ENCODE measurements at regions not wholly inside any gene's neighbourhood (a gene's known extent, or its start where the extent isn't known, plus 50 kb on each side); places are given as distances from the start of the nearest gene placed in this dataset.

DNA sequence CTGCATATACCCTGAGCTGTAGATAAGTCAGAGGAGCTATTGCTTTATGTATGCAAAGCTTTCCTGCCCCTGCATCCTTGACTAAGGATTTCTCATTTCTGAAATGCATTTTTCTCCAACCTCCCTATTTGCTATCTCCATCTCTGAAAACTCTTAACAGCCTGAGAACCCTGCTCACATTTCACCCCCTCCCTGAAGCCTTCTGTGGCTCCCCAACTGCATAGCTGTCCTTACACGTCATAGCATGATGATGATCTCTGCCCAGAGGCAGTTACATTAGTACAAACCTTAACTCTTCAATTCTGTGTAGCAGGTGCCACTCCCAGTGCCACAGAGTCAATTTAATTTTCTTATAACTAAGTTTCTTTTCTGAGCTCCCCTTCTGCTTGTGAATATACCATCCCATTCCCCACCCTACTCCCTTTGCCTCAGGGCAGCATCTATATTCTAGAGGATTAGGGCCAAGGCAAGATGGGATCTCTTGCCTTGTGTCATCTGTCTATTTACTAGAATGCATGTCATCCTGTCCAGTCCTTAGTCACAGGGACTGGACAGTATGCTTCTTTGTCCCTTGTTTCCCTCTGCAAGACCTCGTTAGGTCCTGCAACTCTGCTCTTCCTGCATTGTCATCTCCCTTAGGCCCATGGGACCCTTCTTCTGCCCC is 149.7 kb upstream of the SPRY4 start:
- TF ChIP-seq, protein P1, sequence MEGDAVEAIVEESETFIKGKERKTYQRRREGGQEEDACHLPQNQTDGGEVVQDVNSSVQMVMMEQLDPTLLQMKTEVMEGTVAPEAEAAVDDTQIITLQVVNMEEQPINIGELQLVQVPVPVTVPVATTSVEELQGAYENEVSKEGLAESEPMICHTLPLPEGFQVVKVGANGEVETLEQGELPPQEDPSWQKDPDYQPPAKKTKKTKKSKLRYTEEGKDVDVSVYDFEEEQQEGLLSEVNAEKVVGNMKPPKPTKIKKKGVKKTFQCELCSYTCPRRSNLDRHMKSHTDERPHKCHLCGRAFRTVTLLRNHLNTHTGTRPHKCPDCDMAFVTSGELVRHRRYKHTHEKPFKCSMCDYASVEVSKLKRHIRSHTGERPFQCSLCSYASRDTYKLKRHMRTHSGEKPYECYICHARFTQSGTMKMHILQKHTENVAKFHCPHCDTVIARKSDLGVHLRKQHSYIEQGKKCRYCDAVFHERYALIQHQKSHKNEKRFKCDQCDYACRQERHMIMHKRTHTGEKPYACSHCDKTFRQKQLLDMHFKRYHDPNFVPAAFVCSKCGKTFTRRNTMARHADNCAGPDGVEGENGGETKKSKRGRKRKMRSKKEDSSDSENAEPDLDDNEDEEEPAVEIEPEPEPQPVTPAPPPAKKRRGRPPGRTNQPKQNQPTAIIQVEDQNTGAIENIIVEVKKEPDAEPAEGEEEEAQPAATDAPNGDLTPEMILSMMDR (IDR thresholded peaks at IDR 0.05; ENCODE audit: extremely low read depth, insufficient read depth, missing control alignments) = no peak
- no peak for DNase-seq (ENCODE audit: low spot score)
- in situ Hi-C loops (cut with MboI; ENCODE audit: low pct_unique_long_range_greater_than_20kb, low sequenced_read_pairs, unreplicated experiment) = no loop called here

DNA sequence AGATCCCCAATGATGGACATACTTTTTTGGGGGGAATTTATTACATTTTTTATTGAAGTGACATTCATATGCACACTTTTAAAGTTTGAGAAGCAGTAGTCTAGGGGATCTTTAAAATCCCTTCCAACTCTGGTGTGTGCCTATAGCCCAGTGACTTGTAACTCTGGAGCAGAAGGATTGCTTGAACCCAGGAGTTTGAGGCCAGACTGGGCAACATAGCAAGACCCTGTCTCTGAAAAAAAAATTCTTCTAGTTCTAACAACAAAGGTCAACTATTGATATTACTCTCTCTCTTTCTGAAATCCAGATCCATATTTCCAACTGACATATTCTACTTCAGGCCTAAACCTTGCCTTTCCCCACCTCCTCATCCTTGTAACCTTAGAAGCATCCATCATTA is 148.2 kb upstream of the SPRY4 start:
- TF ChIP-seq, protein P1 (IDR thresholded peaks at IDR 0.05; ENCODE audit: extremely low read depth, insufficient read depth, missing control alignments) = no peak
- in situ Hi-C loops (cut with MboI; ENCODE audit: low pct_unique_long_range_greater_than_20kb, low sequenced_read_pairs, unreplicated experiment) = no loop called here
- no peak for DNase-seq (ENCODE audit: low spot score)

DNA sequence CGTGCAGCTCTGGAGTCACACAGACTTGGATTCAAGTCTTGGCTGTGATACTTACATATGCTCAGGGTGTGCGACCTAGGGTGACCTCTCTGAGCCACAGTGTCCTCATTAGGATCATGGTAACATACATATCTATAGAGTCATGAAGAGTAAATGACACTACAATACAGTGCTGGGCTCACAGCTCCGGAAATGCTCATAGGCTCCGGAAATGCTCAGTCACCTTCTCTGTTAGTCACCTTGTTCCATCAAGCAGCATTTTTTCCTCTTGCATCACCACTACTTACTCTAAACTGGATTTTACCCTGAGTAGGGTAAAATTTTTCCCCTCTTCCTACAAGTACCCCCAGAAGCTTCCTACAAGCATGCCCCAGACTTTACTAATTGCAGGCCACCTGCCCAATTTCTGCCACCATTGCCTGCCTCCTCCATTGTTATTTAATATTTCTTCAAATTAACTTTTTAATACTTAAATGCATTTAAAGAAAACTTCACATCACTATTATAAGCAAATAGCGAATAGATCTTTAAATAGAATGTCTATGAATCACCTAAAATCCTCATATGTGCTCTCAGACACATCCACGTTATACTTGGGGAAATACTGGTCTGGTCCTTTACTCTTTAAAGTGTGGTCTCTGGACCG is 147.6 kb upstream of the SPRY4 start:
- in situ Hi-C loops (cut with MboI; ENCODE audit: low pct_unique_long_range_greater_than_20kb, low sequenced_read_pairs, unreplicated experiment) = no loop called here
- no peak for DNase-seq (ENCODE audit: low spot score)

DNA sequence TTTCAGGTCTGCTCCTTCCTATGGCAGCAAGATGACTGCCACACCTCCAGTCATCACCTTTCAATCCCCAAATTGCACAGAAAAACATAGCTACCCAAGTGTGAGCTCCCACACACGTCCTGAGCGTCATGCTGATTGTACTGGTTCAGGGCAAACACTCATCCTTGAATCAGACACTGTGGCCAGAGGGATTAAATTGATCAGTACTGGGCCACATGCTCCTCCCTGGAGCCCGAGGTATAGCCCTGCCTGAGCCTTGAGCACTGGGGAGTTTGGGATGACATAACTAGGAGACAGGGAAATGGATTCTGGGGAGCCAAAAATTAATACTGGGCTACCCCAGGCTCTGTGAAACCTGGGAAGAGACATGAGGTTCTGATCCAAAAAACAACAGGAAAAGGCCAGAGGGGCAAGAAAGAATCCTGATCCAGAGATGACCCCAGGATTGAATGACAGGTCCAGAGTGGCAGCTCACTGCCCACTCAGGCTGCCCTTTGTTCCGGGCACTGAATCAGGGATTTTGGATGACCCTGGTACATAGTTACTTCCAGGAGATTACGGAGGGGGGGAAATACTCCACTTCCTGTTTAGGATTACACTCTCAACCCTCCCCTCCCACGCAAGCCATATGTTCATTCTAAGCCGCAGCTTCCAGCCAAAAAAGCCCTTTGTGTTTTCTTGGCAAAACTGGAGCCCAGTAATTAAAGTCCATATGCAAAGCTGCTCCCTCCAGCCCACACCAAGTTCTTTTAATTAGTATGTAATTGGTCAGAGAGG is 141.6 kb upstream of the SPRY4 start:
- DNase-seq (ENCODE audit: low spot score) = no peak
- in situ Hi-C loops (cut with MboI; ENCODE audit: low pct_unique_long_range_greater_than_20kb, low sequenced_read_pairs, unreplicated experiment) = no loop called here
- TF ChIP-seq, protein P1 (IDR thresholded peaks at IDR 0.05; ENCODE audit: extremely low read depth, insufficient read depth, missing control alignments) = no peak

More for the DNA sequence above, 147.6 kb upstream of the SPRY4 start:
- TF ChIP-seq, protein P1 (IDR thresholded peaks at IDR 0.05; ENCODE audit: extremely low read depth, insufficient read depth, missing control alignments) = no peak

DNA sequence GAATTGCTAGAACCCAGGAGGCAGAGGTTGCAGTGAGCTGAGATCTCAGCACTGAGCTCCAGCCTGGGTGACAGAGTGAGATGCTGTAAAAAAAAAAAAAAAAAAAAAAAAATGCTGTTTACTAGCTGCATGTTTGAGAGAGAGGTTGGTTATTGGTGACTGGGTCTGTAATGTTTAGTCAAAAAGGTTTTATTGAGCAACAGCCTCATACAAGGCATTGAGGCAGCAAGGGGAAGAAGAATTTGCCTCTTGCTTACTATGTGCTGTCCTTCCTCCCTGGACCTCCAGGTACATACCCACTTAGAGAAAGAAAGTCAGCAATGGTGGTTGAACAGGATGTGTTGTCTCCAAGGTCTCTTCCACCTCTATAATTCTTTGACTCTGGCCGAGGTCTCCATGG is 140.7 kb upstream of the SPRY4 start:
- TF ChIP-seq, protein P1 (IDR thresholded peaks at IDR 0.05; ENCODE audit: extremely low read depth, insufficient read depth, missing control alignments) = no peak
- no peak for DNase-seq (ENCODE audit: low spot score)
- in situ Hi-C loops (cut with MboI; ENCODE audit: low pct_unique_long_range_greater_than_20kb, low sequenced_read_pairs, unreplicated experiment) = no loop called here

DNA sequence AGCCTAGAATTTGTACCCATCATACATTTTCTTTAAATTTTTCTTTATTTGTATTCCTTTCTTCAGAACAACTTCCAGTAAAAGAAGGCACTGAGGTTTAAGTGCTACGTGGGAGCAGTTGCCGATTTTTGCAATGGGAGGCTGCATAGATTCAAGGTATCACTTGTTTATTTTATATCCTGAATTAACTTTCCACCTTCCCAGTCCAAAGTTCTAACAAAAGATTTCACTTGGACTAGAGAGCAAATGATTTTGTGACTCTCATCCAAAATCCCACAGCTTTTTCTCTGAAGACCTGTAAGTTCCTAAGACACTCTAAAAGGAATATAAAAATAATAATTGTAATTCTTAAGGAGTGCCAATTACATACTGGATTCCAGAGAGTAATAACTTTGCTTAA is 139.1 kb upstream of the SPRY4 start:
- in situ Hi-C loops (cut with MboI; ENCODE audit: low pct_unique_long_range_greater_than_20kb, low sequenced_read_pairs, unreplicated experiment) = no loop called here
- DNase-seq (ENCODE audit: low spot score) = no peak
- TF ChIP-seq, protein P1 (IDR thresholded peaks at IDR 0.05; ENCODE audit: extremely low read depth, insufficient read depth, missing control alignments) = no peak

Data from GM13977 (cell line).